ENCODE measurements at regions not wholly inside any gene's neighbourhood (a gene's known extent, or its start where the extent isn't known, plus 50 kb on each side); places are given as distances from the start of the nearest gene placed in this dataset.
"Not testable (repeated sequence)": the region's sequence is repeated elsewhere in the genome, so short reads cannot be mapped to it uniquely, and the experiment has no call there.

- Histone ChIP-seq H3K9ac (ENCODE audit: insufficient read depth, low read length) (no peak overlapping the region), H3K27ac (ENCODE audit: insufficient read depth, low read length) (no peak overlapping the region), H2AFZ (ENCODE audit: low read length) (no peak overlapping the region), H3K27me3 (ENCODE audit: control insufficient read depth, insufficient read depth, low read length) (no peaks in the 10 kb centered on the region), H3K4me3 (replicated peaks in 1 of 4; ENCODE audit: control extremely low read depth in 1 of 4, insufficient read depth in 1 of 4, low read depth in 3 of 4, low read length in 4 of 4) (no peak overlapping the region), H4K20me1 (ENCODE audit: control insufficient read depth, extremely low read depth, insufficient read depth, low read length) (no peaks in the 10 kb centered on the region), H3K9me3 (ENCODE audit: control insufficient read depth, insufficient read depth, low read depth, low read length) (no peaks in the 10 kb centered on the region), H3K79me2 (ENCODE audit: control insufficient read depth, insufficient read depth, low read length) (no peaks in the 10 kb centered on the region), H3K4me1 (ENCODE audit: control insufficient read depth, extremely low read depth, insufficient read depth, low read length) (no peaks in the 10 kb centered on the region), H3K4me2 (ENCODE audit: extremely low read depth, insufficient read depth, low read length) (no peak overlapping the region), H3K36me3 (ENCODE audit: control insufficient read depth, insufficient read depth, low read length) (no peaks in the 10 kb centered on the region)
- TF ChIP-seq EZH2 (IDR thresholded peaks at IDR 0.05; ENCODE audit: low read length, missing control alignments) = no peak
- TF ChIP-seq, protein P1, sequence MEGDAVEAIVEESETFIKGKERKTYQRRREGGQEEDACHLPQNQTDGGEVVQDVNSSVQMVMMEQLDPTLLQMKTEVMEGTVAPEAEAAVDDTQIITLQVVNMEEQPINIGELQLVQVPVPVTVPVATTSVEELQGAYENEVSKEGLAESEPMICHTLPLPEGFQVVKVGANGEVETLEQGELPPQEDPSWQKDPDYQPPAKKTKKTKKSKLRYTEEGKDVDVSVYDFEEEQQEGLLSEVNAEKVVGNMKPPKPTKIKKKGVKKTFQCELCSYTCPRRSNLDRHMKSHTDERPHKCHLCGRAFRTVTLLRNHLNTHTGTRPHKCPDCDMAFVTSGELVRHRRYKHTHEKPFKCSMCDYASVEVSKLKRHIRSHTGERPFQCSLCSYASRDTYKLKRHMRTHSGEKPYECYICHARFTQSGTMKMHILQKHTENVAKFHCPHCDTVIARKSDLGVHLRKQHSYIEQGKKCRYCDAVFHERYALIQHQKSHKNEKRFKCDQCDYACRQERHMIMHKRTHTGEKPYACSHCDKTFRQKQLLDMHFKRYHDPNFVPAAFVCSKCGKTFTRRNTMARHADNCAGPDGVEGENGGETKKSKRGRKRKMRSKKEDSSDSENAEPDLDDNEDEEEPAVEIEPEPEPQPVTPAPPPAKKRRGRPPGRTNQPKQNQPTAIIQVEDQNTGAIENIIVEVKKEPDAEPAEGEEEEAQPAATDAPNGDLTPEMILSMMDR (conservative IDR thresholded peaks at IDR 0.05 in 1 of 2, IDR thresholded peaks at IDR 0.05 in 1 of 2; ENCODE audit: low read depth in 1 of 2, low read length in 2 of 2) = no peak
- no peak for DNase-seq (ENCODE audit: low read depth in 2 of 2)
Measured at GRCh38 chr7:65279795-65280194, 93.9 kb upstream of the ZNF92 start.

DNA sequence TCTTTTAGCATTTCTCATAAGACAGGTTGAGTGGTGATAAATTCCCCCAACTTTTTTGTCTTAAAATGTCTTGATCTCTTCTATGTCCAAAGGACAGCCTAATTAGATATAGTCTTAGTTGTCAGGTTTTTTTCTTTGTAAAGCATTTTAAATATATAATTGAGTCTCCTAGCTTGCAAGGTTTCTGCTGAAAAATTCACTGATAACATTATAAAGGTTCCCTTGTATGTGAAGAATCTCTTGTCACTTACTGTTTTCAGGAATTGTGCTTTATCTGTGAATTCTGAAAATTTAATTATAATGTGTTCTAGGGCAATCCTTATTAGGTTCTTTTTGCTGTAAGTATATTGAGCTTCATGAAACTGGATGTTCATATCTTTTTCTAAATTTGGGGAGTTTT lies 96.8 kb upstream of the ZNF92 start:
- no peaks in the 10 kb centered on the region for H3K36me3 ChIP-seq (ENCODE audit: control insufficient read depth, insufficient read depth, low read length)

GRCh38 chr7:65271502-65271901 lies 102.2 kb upstream of the ZNF92 start:
- H3K27me3 ChIP-seq (ENCODE audit: control insufficient read depth, insufficient read depth, low read length); H3K4me3 ChIP-seq (replicated peaks in 1 of 4; ENCODE audit: control extremely low read depth in 1 of 4, insufficient read depth in 1 of 4, low read depth in 3 of 4, low read length in 4 of 4); DNase-seq (ENCODE audit: low read depth in 2 of 2); H3K36me3 ChIP-seq (ENCODE audit: control insufficient read depth, insufficient read depth, low read length); H2AFZ ChIP-seq (ENCODE audit: low read length); H3K9ac ChIP-seq (ENCODE audit: insufficient read depth, low read length); H3K79me2 ChIP-seq (ENCODE audit: control insufficient read depth, insufficient read depth, low read length); H3K4me2 ChIP-seq (ENCODE audit: extremely low read depth, insufficient read depth, low read length); H3K9me3 ChIP-seq (ENCODE audit: control insufficient read depth, insufficient read depth, low read depth, low read length); H4K20me1 ChIP-seq (ENCODE audit: control insufficient read depth, extremely low read depth, insufficient read depth, low read length); H3K4me1 ChIP-seq (ENCODE audit: control insufficient read depth, extremely low read depth, insufficient read depth, low read length); H3K27ac ChIP-seq (ENCODE audit: insufficient read depth, low read length): not testable (repeated sequence)

More for the DNA sequence above, 96.8 kb upstream of the ZNF92 start:
- H4K20me1 ChIP-seq (ENCODE audit: control insufficient read depth, extremely low read depth, insufficient read depth, low read length) = no peaks in the 10 kb centered on the region
- no peaks in the 10 kb centered on the region for H3K79me2 ChIP-seq (ENCODE audit: control insufficient read depth, insufficient read depth, low read length)
- no peaks in the 10 kb centered on the region for H3K4me1 ChIP-seq (ENCODE audit: control insufficient read depth, extremely low read depth, insufficient read depth, low read length)
- no peaks in the 10 kb centered on the region for H3K9me3 ChIP-seq (ENCODE audit: control insufficient read depth, insufficient read depth, low read depth, low read length)
- TF ChIP-seq EZH2 (IDR thresholded peaks at IDR 0.05; ENCODE audit: low read length, missing control alignments) = no peak
- TF ChIP-seq, protein P1 (conservative IDR thresholded peaks at IDR 0.05 in 1 of 2, IDR thresholded peaks at IDR 0.05 in 1 of 2; ENCODE audit: low read depth in 1 of 2, low read length in 2 of 2) = no peak
- H2AFZ ChIP-seq (ENCODE audit: low read length) = no peak overlapping the region
- no peak overlapping the region for H3K4me3 ChIP-seq (replicated peaks in 1 of 4; ENCODE audit: control extremely low read depth in 1 of 4, insufficient read depth in 1 of 4, low read depth in 3 of 4, low read length in 4 of 4)
- H3K27ac ChIP-seq (ENCODE audit: insufficient read depth, low read length) = no peak overlapping the region
- no peak overlapping the region for H3K4me2 ChIP-seq (ENCODE audit: extremely low read depth, insufficient read depth, low read length)
- no peak for DNase-seq (ENCODE audit: low read depth in 2 of 2)
- no peaks in the 10 kb centered on the region for H3K27me3 ChIP-seq (ENCODE audit: control insufficient read depth, insufficient read depth, low read length)
- no peak overlapping the region for H3K9ac ChIP-seq (ENCODE audit: insufficient read depth, low read length)
